Stimulated activated naive CD4-positive, alpha-beta T cell treated with Interleukin-2 at 50 U/mL for 16 hours (primary cell): ENCODE measurements at regions not wholly inside any gene's neighbourhood (a gene's known extent, or its start where the extent isn't known, plus 50 kb on each side); places are given as distances from the start of the nearest gene placed in this dataset.

Experiments
- DNase-seq: peaks from one replicate; lab custom pipeline; 2025; lab: John Stamatoyannopoulos, UW

DNA sequence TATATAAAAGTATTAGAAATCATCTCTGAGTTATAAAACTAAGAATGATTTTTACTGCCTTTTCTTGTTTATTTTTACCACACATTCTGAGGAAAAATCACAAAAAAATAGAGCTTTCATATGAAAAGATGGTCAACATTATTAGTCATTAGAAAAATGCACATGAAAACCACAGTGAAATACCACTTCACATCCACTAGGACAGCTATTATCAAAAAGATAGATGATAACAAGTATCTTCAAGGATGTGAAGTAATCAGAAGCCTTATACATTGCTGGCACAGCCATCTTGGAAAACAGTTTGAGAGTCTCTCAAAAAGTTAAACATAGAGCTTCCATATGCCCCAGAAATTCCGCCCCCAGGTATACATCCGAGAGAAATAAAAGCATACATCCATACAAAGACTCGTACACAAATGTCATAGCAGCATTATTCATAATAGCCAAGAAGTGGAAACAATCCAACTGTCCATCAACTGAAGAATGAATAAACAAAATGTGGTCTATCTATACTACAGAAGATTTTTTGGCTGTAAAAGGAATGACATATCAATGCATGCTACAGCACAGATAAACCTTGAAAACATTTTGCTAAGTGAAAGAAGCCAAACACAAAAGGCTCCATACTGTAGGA is 523.9 kb downstream of the FUT8 start:
- no peak for DNase-seq

DNA sequence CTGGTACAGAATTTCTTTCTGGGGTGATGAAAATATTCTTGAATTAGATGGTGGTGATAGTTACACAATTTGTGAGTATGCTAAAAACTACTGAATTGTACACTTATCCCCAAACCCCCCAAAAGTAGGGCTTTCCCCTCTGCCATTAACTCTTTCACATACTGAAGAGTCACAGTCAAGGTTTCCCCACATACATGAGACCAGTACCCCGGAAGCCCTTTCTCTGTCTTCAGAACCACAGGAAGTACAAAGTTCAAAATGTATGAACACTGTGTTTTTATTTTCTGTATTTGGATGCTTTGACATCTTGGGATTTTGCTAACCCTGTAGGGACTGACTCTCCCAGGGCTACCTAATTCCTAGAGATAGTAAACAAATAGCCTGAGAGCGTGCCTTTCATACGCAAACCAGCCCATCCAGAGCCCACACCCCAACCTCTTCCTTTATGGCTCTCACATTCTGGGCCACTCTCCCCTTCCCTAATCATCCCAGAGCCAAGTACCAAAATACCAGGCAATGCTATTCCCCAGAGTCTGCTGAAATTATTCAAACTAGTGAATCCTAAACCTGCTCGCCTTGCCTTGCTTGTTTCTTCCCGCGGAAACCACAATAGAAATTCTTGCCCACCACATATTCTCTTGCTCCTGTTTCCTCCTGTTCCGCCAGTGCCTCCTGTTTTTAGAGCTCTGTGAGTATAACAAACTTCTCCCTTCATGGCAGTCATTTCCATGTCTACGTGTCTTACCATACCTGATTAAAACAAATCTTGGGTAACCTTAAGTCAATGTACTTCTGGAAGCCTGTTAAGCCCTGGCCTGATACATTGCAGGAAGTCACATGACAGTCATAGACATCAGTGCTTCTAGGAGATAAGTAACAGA is 524.8 kb downstream of the FUT8 start:
- no peak for DNase-seq

DNA sequence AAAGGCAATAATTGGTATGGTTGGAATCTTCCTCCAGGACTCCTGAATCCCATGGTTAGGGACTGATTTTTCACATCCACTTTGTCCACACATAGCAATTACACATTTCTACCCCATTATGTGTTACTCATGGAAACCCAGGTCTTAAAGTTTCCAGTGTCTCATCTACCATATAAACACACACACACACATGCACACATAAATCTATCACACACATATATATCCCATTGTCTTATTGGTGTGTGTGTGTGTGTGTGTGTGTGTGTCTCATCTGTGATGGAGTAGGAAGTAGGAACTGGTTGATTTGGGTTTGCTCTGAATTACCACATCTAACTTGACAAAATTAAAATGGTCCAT is 525.4 kb downstream of the FUT8 start:
- DNase-seq = no peak

DNA sequence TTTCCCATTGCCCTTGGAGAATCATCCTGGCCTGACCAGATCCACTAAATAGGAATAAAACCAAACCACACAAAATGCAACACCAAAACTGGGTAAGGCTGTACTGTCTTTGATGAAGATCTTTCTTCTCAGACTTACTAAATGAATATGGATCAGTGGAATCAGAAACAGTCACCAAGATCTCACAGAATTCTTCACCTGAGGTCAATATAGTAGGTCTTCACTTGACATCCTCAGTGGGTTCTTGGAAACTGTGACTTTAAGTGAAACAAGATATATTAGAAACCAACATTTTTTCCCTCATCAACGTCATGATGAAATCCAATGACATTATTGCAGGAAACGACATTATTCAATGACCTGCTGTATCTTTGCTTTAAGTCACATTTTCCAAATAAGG is 526.2 kb downstream of the FUT8 start:
- DNase-seq = no peak

DNA sequence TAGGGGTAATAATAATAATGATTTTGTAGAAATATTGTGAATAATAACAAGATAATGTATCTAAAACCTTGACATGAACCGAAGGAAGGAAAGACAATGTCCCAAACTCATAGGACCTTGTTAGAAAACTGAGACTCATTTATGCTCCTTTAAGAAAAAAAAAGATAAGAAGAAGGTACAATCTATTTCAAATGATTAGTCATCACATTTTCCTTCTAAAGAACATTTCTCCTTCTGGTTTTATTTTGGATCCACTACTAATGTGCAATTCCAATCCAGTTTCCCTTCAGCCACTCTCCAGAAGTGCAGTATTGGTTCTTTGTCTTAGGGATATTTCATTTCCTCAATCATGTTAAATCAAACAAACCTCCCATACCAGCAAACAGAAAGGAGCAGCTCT is 526.7 kb downstream of the FUT8 start:
- DNase-seq = no peak

DNA sequence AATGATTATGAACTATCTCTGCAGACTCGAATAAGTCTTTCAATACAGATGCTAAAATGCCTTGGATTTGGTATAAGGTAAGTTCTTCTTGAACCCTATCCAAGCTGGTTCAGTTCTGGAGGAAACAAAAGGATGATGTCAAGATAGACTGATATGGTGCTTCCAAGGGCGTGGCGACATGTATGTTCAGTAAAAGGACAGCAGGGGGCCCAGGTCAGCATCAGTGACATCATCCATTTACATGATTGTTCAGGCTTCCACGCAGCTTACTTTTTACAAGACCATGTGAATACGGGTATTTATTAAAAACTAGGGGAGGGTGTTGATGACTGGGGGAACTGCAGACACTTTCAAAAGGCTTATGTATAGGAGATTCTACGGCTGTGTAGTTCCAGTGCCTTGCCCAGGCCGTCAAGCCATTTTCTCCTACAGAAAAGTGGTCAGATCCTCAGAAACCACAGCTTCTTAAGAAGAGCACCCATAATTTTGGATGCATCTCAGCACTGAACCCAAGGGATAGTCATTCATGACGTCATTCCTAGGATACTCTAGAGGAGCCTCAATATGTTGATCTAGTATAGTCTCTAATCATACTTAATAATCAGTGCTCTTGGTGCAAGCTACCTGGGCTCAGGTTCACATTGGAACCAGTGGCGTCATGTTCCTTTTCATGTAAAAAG is 527.7 kb downstream of the FUT8 start:
- no peak for DNase-seq

DNA sequence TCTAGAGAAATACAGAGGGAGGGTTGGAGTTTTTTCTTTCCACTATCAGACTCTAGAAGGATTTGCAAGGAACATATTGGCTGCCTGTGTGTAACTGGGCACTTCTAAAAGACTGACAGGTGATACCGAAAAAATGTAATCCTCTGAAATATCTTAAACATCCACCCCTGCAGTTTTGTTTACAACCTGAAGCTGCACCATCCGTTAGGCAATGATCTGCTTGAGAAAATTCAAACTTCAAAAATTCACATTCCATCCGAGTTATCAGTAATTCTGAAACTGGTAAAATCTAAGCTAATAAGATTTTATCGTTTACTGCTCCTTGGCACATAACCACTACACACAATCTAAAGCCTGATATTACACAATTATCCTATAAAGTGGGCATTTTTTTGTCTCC is 528.6 kb downstream of the FUT8 start:
- no peak for DNase-seq

DNA sequence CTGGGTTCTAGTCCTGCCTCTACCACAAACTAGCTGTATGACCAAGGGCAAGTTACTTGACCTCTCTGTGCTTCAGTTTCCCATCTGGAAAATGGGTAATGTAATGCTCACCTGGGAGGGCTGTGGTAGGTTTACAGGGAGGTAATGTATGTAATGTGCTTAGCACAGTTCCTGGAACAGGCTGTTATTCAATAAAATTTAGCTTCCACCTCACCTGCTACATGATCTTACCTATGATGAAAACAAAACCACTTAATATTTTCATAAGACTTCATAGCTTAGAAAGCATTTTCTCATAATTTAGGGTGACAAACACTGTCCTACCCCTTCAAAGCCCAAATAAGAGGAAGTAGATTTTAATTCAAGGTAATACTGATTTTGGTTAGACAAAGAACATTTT is 530.6 kb downstream of the FUT8 start:
- no peak for DNase-seq

DNA sequence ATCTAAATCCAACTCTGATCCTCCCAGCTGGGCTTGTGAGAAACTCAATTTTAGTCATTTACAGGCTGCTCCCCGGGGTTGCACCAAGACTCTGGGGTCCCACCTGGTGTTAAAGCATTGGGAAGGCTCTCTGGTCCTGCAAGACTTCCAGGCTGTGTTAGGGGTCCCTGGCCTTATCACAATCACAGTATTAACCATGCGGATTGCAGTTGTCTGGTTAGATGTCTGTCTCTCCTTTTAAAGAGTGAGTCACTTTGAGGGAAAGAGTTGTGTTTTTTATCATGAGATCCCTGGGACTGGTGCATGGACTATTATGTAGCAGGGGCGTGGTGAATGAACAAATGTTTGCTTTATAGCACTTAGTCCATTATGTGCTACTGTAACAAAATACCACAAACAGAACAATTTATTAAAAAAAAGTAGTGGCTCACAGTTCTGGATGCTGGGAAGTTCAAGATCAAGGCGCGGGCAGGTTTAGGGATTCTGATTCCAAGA is 531.4 kb downstream of the FUT8 start:
- DNase-seq = no peak

DNA sequence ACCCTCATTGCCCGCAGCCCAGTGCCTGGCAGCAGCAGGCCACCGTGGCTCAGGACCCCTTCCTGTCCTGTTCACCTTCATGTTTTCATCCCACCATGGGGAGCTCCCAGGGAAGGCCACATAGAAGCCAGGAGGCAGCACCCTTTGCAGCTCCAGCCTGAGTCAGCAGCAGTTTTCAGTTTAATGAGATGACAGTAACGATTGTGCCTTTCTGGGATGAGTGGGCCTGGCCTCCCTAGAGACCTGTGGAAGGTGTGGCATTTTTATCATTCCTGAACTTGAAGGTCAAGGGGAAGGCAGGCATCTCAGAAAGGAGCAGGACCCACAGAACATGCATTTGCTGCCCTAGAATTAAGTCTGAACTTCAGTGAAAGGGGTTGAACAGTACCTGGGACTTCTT is 532.8 kb downstream of the FUT8 start:
- DNase-seq = no peak

DNA sequence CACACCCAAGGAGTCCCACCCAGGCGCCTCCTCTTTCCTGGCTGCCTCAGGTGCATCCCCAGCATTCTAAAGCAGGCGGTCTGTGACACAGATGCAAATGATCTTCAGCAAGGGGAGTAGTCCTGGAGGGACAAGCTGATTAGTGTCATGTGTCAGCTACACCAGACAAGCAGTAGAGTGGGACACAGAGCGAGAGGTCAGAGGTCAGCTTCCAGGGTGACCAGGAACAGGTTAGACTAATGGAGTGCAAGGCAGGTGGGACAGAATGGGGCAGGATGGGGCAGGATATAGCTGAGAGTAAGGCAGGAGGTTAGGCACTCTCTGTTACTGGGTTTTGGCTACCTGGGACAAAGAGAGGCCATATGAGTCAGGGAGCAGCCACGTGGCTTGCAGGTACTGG is 534.0 kb downstream of the FUT8 start:
- no peak for DNase-seq

DNA sequence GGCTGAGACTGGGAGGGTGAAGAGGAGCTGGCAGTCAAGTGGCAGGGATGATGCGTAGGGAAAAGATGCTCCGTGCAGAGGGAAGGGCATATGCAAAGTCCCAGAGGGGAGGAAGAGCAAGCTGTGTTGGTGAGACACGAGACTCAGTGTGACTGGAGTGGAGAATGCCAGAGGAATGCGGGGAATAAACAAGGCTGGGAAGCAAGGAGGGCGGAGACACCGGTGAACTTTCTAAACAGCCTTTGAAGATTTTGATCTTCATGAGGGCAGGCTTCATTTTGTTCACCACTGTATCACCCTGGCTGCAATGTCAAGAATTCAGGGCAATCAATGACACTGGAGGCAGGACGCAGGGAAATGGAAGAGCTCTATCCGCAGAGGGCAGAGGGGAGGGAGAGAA is 535.8 kb downstream of the FUT8 start:
- DNase-seq = no peak

DNA sequence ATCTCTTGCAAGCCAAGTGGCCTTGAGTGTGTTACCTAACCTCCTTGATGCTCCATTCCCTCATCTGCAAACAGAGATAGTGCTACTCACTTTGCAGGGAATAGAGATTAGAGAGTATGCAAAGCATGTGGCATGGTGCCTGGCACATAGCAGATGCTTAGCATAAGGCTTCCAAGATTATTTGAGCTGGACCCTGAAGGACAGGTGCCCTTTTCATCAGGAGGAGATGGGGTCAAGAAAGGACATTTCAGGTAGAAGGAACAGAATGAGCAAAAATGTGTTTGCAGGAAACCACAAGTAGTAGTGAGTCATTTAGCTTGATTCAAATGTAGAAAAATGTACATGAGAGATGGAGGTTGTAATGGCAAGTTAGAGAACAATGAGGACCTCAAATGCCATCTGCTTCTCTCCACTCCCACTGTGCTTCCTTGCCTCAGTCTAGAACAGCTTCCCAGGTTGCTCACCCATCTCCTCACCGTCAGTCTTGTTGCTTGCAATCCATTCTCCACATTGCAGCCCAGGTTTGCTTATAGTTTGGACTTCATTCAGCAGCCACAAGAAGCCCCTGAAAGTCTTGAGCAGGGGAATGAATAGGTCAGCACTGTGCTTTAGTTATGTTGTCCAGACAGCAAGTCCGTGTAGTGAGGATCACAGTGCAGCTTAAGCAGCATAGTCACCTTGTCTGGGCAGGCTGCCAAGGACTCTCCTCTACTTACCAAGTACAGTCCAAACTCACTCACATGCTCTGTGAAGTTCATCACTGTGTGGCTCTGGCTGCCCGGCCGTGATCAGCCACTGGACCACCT is 536.3 kb upstream of the CCDC196 start:
- DNase-seq = no peak

DNA sequence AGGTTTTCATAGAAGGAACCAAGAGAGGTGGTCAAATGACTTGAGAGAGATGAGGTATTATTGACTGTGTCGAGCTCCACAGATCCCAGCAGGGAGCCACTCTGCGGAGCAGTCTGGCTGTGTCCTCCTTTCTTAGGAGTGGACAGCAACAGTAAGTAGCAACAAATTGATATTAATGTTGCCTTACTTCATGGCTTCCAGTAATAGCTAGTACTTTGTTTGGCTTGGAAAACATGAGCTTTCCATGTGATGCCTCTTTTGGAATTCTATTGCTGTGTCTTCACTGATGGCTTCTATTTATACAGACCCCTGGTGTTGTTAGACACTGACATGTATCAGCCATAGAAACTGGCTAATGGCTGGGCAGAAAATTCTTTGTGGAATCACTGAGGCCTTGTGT is 531.2 kb upstream of the CCDC196 start:
- DNase-seq = no peak

DNA sequence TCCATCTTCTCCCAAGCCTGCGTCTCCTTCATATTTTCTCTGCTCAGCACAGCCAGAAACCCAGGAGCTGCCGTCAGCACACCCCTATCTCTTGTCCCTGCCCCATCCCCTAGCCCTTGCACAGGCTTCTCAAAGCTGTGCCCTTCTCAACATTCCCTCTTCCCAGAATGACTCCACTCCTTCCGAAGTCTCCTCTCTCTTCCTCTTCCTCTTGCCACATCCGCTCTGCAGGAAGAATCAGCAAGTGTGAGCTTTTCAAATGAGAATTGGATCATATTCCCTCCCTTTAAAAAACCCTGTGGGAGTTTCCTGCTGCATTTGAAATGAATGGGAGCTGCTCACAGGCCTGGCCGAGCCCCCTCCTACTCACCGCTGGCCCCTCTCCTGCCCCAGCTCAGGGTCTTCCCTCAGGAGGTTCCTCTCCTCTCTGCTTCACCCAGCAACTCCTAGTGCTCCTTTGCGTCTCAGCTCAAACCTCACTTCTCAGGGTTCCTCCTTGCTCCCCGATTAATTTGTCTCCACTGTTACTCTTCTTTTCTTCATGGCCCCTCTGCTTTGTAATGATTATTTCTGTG is 528.5 kb upstream of the CCDC196 start:
- DNase-seq = no peak

DNA sequence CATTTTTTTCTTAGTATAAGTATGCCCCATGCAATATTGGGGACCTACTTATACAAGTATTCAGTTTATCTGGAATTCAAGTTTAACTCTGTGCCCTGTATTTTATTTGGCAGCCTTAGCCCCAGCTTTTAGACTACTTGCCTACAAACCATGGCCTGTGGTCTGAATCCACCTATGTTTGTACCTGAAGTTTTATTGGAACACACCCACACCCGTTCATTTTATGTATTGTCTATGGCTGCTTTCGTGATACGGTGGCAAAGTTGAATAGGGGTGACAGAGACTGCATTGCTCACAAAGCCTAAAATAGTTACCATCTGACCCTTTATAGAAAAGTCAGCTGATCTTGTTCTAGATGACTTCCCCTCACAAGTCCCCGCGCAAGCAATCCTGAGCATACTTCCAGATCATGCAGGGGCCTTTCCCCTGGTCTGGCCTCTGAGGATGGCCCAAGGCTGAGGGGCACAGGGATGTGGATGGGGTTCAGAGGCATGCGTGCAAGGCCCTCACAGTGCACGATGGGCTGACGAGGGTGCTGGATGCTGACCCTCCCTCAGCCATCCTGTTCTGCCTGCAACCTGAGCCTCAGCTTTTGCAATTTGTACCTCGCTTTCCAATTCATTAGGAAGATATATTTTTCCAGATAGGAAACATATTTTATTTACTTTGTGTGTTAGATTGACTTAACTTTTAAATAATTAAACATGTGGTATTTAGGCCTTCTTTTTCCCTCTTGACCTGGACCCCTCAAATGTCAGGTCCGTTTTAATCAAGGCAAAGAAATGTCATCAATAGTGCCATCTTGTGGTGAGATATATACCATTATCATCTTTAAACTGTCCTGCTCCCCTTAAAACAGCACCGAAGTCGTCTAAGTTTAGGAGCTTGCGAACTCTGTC is 527.3 kb upstream of the CCDC196 start:
- DNase-seq = no peak

DNA sequence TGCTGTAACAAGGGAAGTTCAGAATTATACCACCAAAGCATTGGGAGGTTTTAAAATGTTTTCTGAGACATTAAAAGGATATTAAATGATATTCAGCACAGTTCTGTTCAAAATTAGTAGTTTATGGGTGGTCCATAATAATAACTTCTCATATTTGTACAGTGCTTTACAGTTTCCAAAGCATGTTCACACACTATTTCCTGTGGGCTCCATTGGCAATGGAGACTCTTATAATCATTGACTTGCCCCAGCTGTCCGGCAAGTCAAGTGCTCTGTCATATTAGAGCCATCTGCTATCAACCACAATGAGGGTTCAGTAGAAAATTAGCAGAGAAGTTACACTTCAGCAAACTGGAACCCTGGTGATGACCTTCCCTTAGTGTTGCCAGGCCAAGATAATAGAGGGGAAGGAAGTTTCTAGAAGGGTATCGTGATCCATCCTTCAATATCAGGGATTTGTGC is 526.6 kb upstream of the CCDC196 start:
- DNase-seq = no peak

DNA sequence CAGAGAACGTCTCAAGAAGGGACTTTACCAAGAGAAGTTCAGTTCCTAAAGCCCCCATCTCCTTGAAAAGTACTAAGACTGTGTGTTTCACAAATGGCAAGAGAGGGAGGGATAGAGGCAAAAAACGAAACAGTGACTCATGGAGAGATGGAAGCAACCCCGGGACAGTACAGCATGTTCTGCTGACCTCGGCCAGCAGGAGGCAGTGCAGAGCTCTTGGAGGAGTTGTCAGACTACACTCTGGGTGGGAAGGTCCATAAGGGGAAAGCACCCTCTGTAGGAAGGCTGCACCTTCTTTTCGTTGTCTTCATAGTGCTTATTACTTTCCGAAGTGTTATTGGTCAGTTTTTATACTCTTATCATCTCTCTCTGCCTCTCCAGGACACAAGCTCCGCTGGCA is 525.2 kb upstream of the CCDC196 start:
- DNase-seq = peak; percentile 55

DNA sequence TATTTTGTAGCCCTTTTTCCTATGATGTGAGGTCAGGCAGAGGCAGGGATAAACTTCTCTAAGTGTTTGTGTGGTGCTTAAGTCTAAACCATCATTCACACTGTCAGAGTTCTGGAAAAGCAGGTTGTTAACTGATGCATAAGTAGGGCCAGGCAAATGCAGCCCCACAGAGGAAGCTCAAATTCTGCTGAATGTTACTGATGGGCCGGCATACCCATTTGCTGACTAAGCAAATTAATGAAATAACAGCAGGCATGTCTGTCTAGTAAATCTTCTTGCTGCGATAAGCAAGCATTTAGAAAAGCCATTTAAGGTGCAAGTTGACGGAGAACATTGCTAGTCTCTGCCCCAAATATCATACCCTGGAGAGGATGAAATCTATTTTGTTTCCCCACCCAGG is 523.2 kb upstream of the CCDC196 start:
- DNase-seq = no peak

DNA sequence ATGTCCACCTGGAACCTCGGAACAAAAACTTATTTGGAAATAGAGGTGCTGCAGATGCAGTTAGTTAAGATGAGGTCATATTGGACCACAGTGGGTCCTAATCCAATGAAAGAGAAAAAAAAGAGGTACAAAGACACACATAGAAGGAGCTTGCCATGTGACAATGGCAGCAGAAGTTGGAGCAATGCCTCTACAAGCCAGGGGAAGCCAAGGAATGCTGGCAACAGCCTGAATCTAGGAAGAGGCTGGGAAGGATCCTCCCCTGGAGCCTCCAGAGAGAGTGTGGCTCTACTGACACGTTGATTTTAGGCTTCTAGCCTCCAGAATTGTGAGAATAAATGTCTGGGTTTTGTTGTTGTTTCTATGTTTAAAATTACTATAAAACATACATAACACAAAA is 521.8 kb upstream of the CCDC196 start:
- no peak for DNase-seq

DNA sequence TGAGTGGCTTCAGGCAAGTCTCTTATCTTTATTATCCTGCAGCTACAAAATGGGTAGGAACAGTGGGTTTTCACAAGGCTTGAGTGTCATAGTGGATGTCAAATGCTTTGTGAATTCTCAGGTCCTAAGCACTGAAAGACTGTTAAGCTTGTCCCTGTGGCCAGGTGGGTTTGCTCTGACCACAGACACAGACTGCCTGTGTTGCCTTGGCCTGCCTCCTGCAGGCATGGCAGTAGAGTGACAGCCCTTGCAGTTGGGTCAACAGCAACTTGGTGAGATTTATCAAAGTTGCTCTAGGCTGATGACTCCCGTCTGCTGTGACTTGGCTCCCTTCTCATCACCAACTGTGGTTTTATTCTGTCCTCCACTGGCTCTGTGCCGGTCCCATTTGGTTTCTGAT is 520.0 kb upstream of the CCDC196 start:
- DNase-seq = no peak
